ENCODE measurements at regions not wholly inside any gene's neighbourhood (a gene's known extent, or its start where the extent isn't known, plus 50 kb on each side); places are given as distances from the start of the nearest gene placed in this dataset.
"Not testable (repeated sequence)": the region's sequence is repeated elsewhere in the genome, so short reads cannot be mapped to it uniquely, and the experiment has no call there.

- DNase-seq: no peak
Observed at GRCh38 chr9:16057541-16057940, 504.7 kb downstream of the CCDC171 start.

GRCh38 chr9:16058131-16058549 lies 505.3 kb downstream of the CCDC171 start:
- no peak for DNase-seq

- DNase-seq: no peak
Observed at GRCh38 chr9:16060436-16061129, 507.7 kb downstream of the CCDC171 start.

GRCh38 chr9:16062542-16063240 lies 509.8 kb downstream of the CCDC171 start:
- DNase-seq: no peak

GRCh38 chr9:16063241-16063591 lies 510.4 kb downstream of the CCDC171 start:
- no peak for DNase-seq

- DNase-seq: no peak
Observed at GRCh38 chr9:16064771-16065170, 511.9 kb downstream of the CCDC171 start.

GRCh38 chr9:16066201-16066600 lies 513.4 kb downstream of the CCDC171 start:
- DNase-seq: not testable (repeated sequence)

- DNase-seq: no peak
Observed at GRCh38 chr9:16068476-16068875, 515.6 kb downstream of the CCDC171 start.

- no peak for DNase-seq
Observed at GRCh38 chr9:16069249-16069648, 516.4 kb downstream of the CCDC171 start.

GRCh38 chr9:16069671-16070454 lies 517.0 kb downstream of the CCDC171 start:
- no peak for DNase-seq

- DNase-seq: no peak
Observed at GRCh38 chr9:16070455-16071145, 517.8 kb downstream of the CCDC171 start.

- DNase-seq: no peak
Observed at GRCh38 chr9:16071400-16071799, 518.6 kb downstream of the CCDC171 start.

- no peak for DNase-seq
Observed at GRCh38 chr9:16074963-16075362, 522.1 kb downstream of the CCDC171 start.

GRCh38 chr9:16075696-16076095 lies 522.9 kb downstream of the CCDC171 start:
- DNase-seq: no peak

- no peak for DNase-seq
Observed at GRCh38 chr9:16076511-16076910, 523.7 kb downstream of the CCDC171 start.

- no peak for DNase-seq
Observed at GRCh38 chr9:16082796-16083195, 530.0 kb downstream of the CCDC171 start.

- DNase-seq: no peak
Observed at GRCh38 chr9:16085167-16085726, 532.4 kb downstream of the CCDC171 start.

GRCh38 chr9:16090907-16091629 lies 538.2 kb downstream of the CCDC171 start:
- no peak for DNase-seq

- DNase-seq: no peak
Observed at GRCh38 chr9:16092142-16093091, 539.6 kb downstream of the CCDC171 start.

GRCh38 chr9:16098306-16098705 lies 545.5 kb downstream of the CCDC171 start:
- DNase-seq: no peak

Measured in NCI-H526 (cell line).